ENCODE measurements at regions not wholly inside any gene's neighbourhood (a gene's known extent, or its start where the extent isn't known, plus 50 kb on each side); places are given as distances from the start of the nearest gene placed in this dataset.

DNA sequence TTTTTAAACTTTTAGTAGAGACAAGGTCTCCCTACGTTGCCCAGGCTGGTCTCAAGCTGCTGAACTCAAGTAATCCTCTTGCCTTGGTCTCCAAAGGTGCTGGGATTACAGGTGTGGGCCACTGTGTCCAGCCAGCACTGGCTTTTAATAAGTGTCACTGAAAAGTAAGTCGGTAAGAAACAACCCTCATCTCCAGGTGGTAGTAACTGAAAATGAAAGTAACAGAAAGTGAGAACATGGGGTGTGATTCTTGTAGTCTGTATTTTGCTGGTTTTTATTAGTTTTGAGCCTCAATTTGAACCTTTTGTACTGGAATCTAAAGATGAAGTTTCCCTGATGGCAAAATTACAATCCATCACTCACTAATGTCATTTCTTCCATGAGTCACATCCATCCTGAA, 238.1 kb upstream of the AGA start:
- no peaks in the 10 kb centered on the region for H3K4me1 ChIP-seq (ENCODE audit: control insufficient read depth in 1 of 2, insufficient read depth in 2 of 2, low read length in 2 of 2)
- H3K79me2 ChIP-seq (ENCODE audit: insufficient read depth, low read length) = no peaks in the 10 kb centered on the region
- H3K27ac Mint-ChIP-seq = no peak overlapping the region
- intact Hi-C loops (cut with micrococcal nuclease) = no loop called here
- no peak overlapping the region for H3K27ac ChIP-seq (ENCODE audit: low read depth in 1 of 2, low read length in 2 of 2)
- no peak overlapping the region for H3K4me3 Mint-ChIP-seq
- no peaks in the 10 kb centered on the region for H3K36me3 Mint-ChIP-seq
- DNase-seq = no peak
- H3K27me3 ChIP-seq (ENCODE audit: control insufficient read depth in 2 of 2, insufficient read depth in 2 of 2, low read length in 2 of 2) = no peaks in the 10 kb centered on the region
- H3K27me3 Mint-ChIP-seq (ENCODE audit: low read depth in 3 of 3) = peaks cover 0 to 1% (median 0%) of the 10 kb centered on the region in 3 donors
- H3K9me3 Mint-ChIP-seq = peaks cover 0 to 13% (median 3%) of the 10 kb centered on the region in 7 donors
- TF ChIP-seq CTCF (IDR thresholded peaks at IDR 0.05) = no peak
- no peak overlapping the region for H3K9ac ChIP-seq (ENCODE audit: insufficient read depth, low read length, poor library complexity, severe bottlenecking)
- no peaks in the 10 kb centered on the region for H4K20me1 ChIP-seq (ENCODE audit: insufficient read depth, low read length)
- no peak overlapping the region for H3K4me3 ChIP-seq (replicated peaks in 1 of 3; ENCODE audit: low read depth in 2 of 3, low read length in 3 of 3)
- no peaks in the 10 kb centered on the region for H3K36me3 ChIP-seq (replicated peaks in 1 of 2; ENCODE audit: control insufficient read depth in 1 of 2, insufficient read depth in 2 of 2, low read length in 2 of 2)
- H3K4me2 ChIP-seq (replicated peaks; ENCODE audit: extremely low read depth, low read length, poor library complexity, severe bottlenecking) = no peak overlapping the region
- WGBS (ENCODE audit: insufficient coverage) = 85% methylated on average over 1 of the region's 2 CpGs
- peaks cover 0 to 4% of the 10 kb centered on the region in 2 donors for H3K9me3 ChIP-seq (replicated peaks in 1 of 2; ENCODE audit: control insufficient read depth in 1 of 2, insufficient read depth in 1 of 2, low read length in 2 of 2)
- no peaks in the 10 kb centered on the region for H3K4me1 Mint-ChIP-seq
- H2AFZ ChIP-seq (ENCODE audit: insufficient read depth, low read depth, low read length, poor library complexity, severe bottlenecking) = no peak overlapping the region

GRCh38 chr4:177681902-177682301, 239.7 kb upstream of the AGA start:
- Mint-ChIP-seq H3K36me3 (no peaks in the 10 kb centered on the region), H3K27ac (no peak overlapping the region), H3K4me1 (no peaks in the 10 kb centered on the region), H3K4me3 (no peak overlapping the region), H3K9me3 (peaks cover 0 to 13% (median 3%) of the 10 kb centered on the region in 7 donors), H3K27me3 (ENCODE audit: low read depth in 3 of 3) (peaks cover 0 to 1% (median 0%) of the 10 kb centered on the region in 3 donors)
- Histone ChIP-seq H3K9ac (ENCODE audit: insufficient read depth, low read length, poor library complexity, severe bottlenecking) (no peak overlapping the region), H3K4me3 (replicated peaks in 1 of 3; ENCODE audit: low read depth in 2 of 3, low read length in 3 of 3) (no peak overlapping the region), H3K79me2 (ENCODE audit: insufficient read depth, low read length) (no peaks in the 10 kb centered on the region), H4K20me1 (ENCODE audit: insufficient read depth, low read length) (no peaks in the 10 kb centered on the region), H3K36me3 (replicated peaks in 1 of 2; ENCODE audit: control insufficient read depth in 1 of 2, insufficient read depth in 2 of 2, low read length in 2 of 2) (no peaks in the 10 kb centered on the region), H3K27ac (ENCODE audit: low read depth in 1 of 2, low read length in 2 of 2) (no peak overlapping the region), H2AFZ (ENCODE audit: insufficient read depth, low read depth, low read length, poor library complexity, severe bottlenecking) (no peak overlapping the region), H3K4me2 (replicated peaks; ENCODE audit: extremely low read depth, low read length, poor library complexity, severe bottlenecking) (no peak overlapping the region), H3K9me3 (replicated peaks in 1 of 2; ENCODE audit: control insufficient read depth in 1 of 2, insufficient read depth in 1 of 2, low read length in 2 of 2) (peaks cover 0 to 4% of the 10 kb centered on the region in 2 donors), H3K27me3 (ENCODE audit: control insufficient read depth in 2 of 2, insufficient read depth in 2 of 2, low read length in 2 of 2) (no peaks in the 10 kb centered on the region), H3K4me1 (ENCODE audit: control insufficient read depth in 1 of 2, insufficient read depth in 2 of 2, low read length in 2 of 2) (no peaks in the 10 kb centered on the region)
- intact Hi-C loops (cut with micrococcal nuclease) = no loop called here
- DNase-seq = no peak
- no CpG with 5 or more reads among the region's 1 CpG for WGBS (ENCODE audit: insufficient coverage)
- no peak for TF ChIP-seq CTCF (IDR thresholded peaks at IDR 0.05)

Data from CD14-positive monocyte (primary cell).